ENCODE measurements at regions not wholly inside any gene's neighbourhood (a gene's known extent, or its start where the extent isn't known, plus 50 kb on each side); places are given as distances from the start of the nearest gene placed in this dataset.

GRCh38 chr5:98065261-98065909 is 708.1 kb upstream of the RGMB start:
- no peak for TF ChIP-seq CTCF (conservative IDR thresholded peaks at IDR 0.05; ENCODE audit: low read depth, low read length)
- no peak overlapping the region for H3K4me3 ChIP-seq (ENCODE audit: low read length)
- no peak for DNase-seq (ENCODE audit: low read depth)

- no peak for DNase-seq (ENCODE audit: low read depth)
- H3K4me3 ChIP-seq (ENCODE audit: low read length) = no peak overlapping the region
- no peak for TF ChIP-seq CTCF (conservative IDR thresholded peaks at IDR 0.05; ENCODE audit: low read depth, low read length)
Observed at GRCh38 chr5:98066910-98067309, 706.6 kb upstream of the RGMB start.

GRCh38 chr5:98069876-98070512 is 703.5 kb upstream of the RGMB start:
- TF ChIP-seq CTCF (conservative IDR thresholded peaks at IDR 0.05; ENCODE audit: low read depth, low read length) = no peak
- no peak for DNase-seq (ENCODE audit: low read depth)
- no peak overlapping the region for H3K4me3 ChIP-seq (ENCODE audit: low read length)

GRCh38 chr5:98072921-98073320 is 700.5 kb upstream of the RGMB start:
- no peak for DNase-seq (ENCODE audit: low read depth)
- no peak for TF ChIP-seq CTCF (conservative IDR thresholded peaks at IDR 0.05; ENCODE audit: low read depth, low read length)
- no peak overlapping the region for H3K4me3 ChIP-seq (ENCODE audit: low read length)

- no peak for DNase-seq (ENCODE audit: low read depth)
- TF ChIP-seq CTCF (conservative IDR thresholded peaks at IDR 0.05; ENCODE audit: low read depth, low read length) = no peak
- no peak overlapping the region for H3K4me3 ChIP-seq (ENCODE audit: low read length)
Observed at GRCh38 chr5:98076501-98076900, 697.0 kb upstream of the RGMB start.

GRCh38 chr5:98085593-98085992 is 687.9 kb upstream of the RGMB start:
- DNase-seq (ENCODE audit: low read depth) = no peak
- TF ChIP-seq CTCF (conservative IDR thresholded peaks at IDR 0.05; ENCODE audit: low read depth, low read length) = no peak
- no peak overlapping the region for H3K4me3 ChIP-seq (ENCODE audit: low read length)

GRCh38 chr5:98095072-98095471 is 678.4 kb upstream of the RGMB start:
- no peak overlapping the region for H3K4me3 ChIP-seq (ENCODE audit: low read length)
- TF ChIP-seq CTCF (conservative IDR thresholded peaks at IDR 0.05; ENCODE audit: low read depth, low read length) = no peak
- DNase-seq (ENCODE audit: low read depth) = no peak

Measured in retinal pigment epithelial cell (primary cell).